Left ventricle myocardium inferior (tissue), 1 donor: ENCODE measurements at regions not wholly inside any gene's neighbourhood (a gene's known extent, or its start where the extent isn't known, plus 50 kb on each side); places are given as distances from the start of the nearest gene placed in this dataset.

Experiments
- DNase-seq: peaks from one replicate; pipeline ENCODE4 v3.0.0-alpha.2; 2020
- H3K27ac ChIP-seq: fragments of 200-600 bp; replicated peaks from 2 replicates; pipeline ENCODE4 v1.8.0; 2021
- H3K27me3 ChIP-seq: fragments of 200-600 bp; 2 replicates; pipeline ENCODE4 v1.8.0; 2021; ENCODE audit warnings: low read depth
- H3K36me3 ChIP-seq: fragments of 200-600 bp; 2 replicates; pipeline ENCODE4 v1.8.0; 2021
- H3K4me1 ChIP-seq: fragments of 200-600 bp; 2 replicates; pipeline ENCODE4 v1.8.0; 2021
- H3K4me3 ChIP-seq: fragments of 200-600 bp; 2 replicates; pipeline ENCODE4 v1.8.0; 2021; ENCODE audit warnings: mild to moderate bottlenecking, moderate library complexity
- H3K9me3 ChIP-seq: fragments of 200-600 bp; replicated peaks from 2 replicates; pipeline ENCODE4 v1.8.0; 2021
- intact Hi-C: fragments of 100-400 bp; cut with micrococcal nuclease; formaldehyde crosslinking; loops from one replicate; pipeline ENCODE4 v1.11.0; 2022
- TF ChIP-seq, protein P1 (sequence below): fragments of 200-600 bp; IDR thresholded peaks from 2 replicates; pipeline ENCODE4 v1.8.0; 2021; ENCODE audit warnings: antibody characterized with exemption, mild to moderate bottlenecking, borderline replicate concordance
- donor health status: DM: no; HTN: yes; CAD: no; lungs with severe emphysema.

DNA sequence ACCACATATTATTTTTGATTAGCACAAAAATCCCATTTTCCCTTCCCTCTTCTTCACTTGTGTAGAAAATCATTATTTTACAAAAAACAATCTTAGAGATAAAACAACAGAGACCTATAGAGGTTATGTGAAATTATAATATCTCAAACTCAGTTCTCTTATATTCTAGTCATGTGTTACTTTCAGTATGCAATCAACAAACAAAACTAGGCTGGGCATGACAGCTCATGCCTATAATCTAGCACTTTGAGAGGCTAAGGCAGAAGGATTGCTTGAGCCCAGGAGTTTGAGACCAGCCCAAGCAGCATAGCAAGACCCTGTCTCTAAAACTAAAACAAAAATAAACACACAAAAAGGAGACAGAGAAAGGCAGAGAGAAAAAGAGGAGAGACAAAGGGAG is 211.4 kb upstream of the SGK1 start:
- TF ChIP-seq, protein P1, sequence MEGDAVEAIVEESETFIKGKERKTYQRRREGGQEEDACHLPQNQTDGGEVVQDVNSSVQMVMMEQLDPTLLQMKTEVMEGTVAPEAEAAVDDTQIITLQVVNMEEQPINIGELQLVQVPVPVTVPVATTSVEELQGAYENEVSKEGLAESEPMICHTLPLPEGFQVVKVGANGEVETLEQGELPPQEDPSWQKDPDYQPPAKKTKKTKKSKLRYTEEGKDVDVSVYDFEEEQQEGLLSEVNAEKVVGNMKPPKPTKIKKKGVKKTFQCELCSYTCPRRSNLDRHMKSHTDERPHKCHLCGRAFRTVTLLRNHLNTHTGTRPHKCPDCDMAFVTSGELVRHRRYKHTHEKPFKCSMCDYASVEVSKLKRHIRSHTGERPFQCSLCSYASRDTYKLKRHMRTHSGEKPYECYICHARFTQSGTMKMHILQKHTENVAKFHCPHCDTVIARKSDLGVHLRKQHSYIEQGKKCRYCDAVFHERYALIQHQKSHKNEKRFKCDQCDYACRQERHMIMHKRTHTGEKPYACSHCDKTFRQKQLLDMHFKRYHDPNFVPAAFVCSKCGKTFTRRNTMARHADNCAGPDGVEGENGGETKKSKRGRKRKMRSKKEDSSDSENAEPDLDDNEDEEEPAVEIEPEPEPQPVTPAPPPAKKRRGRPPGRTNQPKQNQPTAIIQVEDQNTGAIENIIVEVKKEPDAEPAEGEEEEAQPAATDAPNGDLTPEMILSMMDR, result no peak
- no peak for DNase-seq
- intact Hi-C loops, result no loop called here
- no peak overlapping the region for H3K27ac ChIP-seq
- no peaks in the 10 kb centered on the region for H3K36me3 ChIP-seq
- no peaks in the 10 kb centered on the region for H3K27me3 ChIP-seq
- no peak overlapping the region for H3K4me3 ChIP-seq
- peaks cover 58% of the 10 kb centered on the region for H3K4me1 ChIP-seq
- no peaks in the 10 kb centered on the region for H3K9me3 ChIP-seq

DNA sequence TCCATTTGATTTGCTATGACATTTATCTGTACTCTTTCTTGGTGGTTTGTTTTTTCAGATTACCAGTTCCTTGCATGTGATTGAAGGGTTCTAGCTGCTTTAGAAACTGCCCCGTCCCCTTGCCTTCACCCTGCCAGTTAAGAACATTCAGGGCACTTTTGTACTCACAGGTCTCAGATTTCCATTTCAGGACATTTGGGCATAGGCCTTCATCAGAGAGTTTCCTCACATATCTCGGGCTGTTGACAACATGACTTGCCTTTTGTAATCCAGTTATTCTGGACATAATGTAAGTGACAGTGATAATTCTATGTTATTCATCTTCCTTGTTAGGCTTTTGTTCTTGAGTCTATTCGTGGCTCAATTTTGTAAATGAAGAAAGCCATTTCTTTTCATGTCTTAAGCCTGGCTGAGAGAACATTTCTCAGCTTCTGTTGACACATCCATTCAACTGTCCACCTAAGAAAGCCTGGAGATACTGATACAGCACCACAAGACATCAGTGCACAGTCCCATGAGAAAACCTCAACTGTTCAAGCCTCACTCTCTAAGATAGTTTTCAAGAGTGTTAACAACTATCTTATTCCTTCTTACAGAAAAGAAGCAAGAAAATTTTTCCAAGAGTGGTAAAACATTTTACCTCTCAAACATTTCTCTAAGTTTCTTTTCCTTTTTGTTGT is 209.3 kb upstream of the SGK1 start:
- DNase-seq, result no peak
- H3K4me3 ChIP-seq, result no peak overlapping the region
- no peaks in the 10 kb centered on the region for H3K27me3 ChIP-seq
- peaks cover 37% of the 10 kb centered on the region for H3K4me1 ChIP-seq
- H3K27ac ChIP-seq, result no peak overlapping the region
- H3K36me3 ChIP-seq, result no peaks in the 10 kb centered on the region
- intact Hi-C loops, result no loop called here
- H3K9me3 ChIP-seq, result no peaks in the 10 kb centered on the region
- TF ChIP-seq, protein P1, result no peak

DNA sequence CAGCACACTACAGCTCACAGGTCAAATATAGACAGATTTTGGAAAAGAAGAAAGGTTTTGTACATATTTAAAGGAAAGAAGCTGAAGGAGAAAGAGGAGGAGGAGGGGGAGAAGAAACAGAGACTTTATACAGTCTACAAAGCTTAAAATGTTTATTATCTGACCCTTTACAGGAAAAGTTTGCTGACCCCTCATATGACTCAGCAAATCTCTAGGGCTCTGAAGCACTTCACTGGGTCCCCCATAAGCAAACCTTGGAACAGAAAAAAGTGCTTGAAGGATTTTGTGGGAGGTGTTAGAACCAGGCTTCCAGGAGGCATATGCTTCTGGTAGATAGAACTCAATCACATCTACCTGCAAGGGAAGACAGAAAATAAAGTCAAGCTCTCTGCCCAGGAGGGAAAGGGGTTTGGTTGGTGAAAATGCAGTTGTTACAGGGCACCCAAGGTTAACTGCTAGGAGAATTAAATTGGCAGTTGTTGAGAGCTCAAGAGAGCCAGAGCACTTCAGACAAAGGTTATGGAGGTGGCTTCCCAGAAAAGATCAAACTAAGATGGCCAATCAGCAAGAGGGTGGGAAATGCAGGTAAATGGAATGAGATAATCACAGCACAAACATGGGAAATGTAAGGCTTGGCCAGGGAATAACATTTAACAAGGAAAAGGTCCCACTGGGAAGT is 207.4 kb upstream of the SGK1 start:
- Histone ChIP-seq H3K27ac (no peak overlapping the region), H3K4me1 (peaks cover 32% of the 10 kb centered on the region), H3K27me3 (no peaks in the 10 kb centered on the region), H3K9me3 (no peaks in the 10 kb centered on the region), H3K36me3 (no peaks in the 10 kb centered on the region), H3K4me3 (no peak overlapping the region)
- no peak for DNase-seq
- intact Hi-C loops, result no loop called here
- TF ChIP-seq, protein P1, result no peak

DNA sequence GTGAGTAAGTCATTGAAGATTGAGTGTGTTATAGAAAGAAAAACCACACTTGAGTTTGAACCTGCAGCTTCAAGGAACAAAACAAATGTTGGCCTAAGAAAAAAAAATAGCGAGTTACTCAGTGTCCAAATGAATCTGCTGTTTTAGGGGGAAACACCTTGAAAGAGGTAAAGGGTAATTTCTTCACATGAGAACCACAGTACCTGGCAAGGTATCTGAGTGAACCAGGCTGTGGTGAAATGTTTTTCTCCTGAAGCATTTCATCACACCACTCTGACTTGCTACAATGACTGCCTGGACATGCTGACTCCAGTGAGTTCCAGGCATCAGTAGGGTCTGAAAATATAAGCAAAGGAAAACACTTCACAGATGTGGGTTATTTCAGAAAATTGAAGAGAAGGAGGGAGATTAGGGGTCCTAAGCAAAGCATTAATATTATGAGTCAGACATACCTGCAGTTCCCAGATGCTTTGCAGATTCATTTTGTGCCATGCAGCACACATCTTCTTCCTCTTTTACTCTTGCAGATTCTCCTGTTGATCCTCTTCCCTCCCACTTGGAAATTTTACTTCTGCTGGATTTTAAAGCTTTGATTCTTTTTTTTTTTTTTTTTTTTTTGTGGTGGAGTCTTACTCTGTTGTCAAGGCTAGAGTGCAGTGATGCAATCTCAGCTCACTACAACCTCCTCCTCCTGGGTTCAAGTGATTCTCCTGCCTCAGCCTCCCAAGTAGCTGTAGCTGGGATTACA is 206.2 kb upstream of the SGK1 start:
- Histone ChIP-seq H3K36me3 (no peaks in the 10 kb centered on the region), H3K9me3 (no peaks in the 10 kb centered on the region), H3K27me3 (no peaks in the 10 kb centered on the region), H3K4me1 (peaks cover 44% of the 10 kb centered on the region), H3K4me3 (no peak overlapping the region), H3K27ac (no peak overlapping the region)
- no peak for DNase-seq
- intact Hi-C loops, result no loop called here
- TF ChIP-seq, protein P1, result no peak

DNA sequence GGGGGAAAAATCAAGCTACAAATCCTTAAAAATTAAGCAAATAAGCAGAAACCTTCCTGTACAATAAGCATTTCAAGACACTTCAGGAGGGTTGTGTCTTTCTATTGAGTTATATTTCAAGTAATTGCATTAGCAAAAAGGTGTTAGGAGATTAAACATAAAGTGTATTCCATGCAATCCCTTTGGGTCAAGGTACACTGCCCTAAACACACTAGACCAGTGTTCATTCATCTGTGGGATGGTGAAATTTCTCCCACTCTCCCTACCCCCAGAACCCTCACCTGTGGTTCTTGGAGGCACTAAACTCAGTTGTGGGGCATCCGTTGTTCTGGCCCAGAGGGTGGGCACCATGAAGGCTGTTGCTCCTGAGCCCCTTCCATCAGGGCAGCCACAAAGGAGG is 205.1 kb upstream of the SGK1 start:
- no peak for DNase-seq
- intact Hi-C loops, result no loop called here
- H3K36me3 ChIP-seq, result no peaks in the 10 kb centered on the region
- no peak overlapping the region for H3K4me3 ChIP-seq
- H3K27ac ChIP-seq, result no peak overlapping the region
- no peaks in the 10 kb centered on the region for H3K27me3 ChIP-seq
- TF ChIP-seq, protein P1, result no peak
- H3K9me3 ChIP-seq, result no peaks in the 10 kb centered on the region
- peaks cover 53% of the 10 kb centered on the region for H3K4me1 ChIP-seq
